K562 (cell line): ENCODE measurements at regions not wholly inside any gene's neighbourhood (a gene's known extent, or its start where the extent isn't known, plus 50 kb on each side); places are given as distances from the start of the nearest gene placed in this dataset.

Source experiments
- BHLHE40 ChIP-seq: IDR thresholded peaks from 2 replicates; pipeline ENCODE4 v1.6.1; 2011; ENCODE audit warnings: low read length, improper control_type of control experiment
- CHAMP1 ChIP-seq: fragments of 450-650 bp; IDR thresholded peaks from 2 replicates; pipeline ENCODE4 v1.6.1; 2016; ENCODE audit warnings: mild to moderate bottlenecking
- CTCF ChIP-seq, 3 experiments: IDR thresholded peaks in 2 of 3; conservative IDR thresholded peaks in 1 of 3; 2 replicates each; pipeline ENCODE4 v1.5.1; 2011 to 2012; ENCODE audit warnings: low read length in 3 of 3, mild to moderate bottlenecking in 3 of 3, control low read depth in 2 of 3, improper control_type of control experiment in 1 of 3, inconsistent platforms in 1 of 3, low read depth in 1 of 3, mixed read lengths in 1 of 3, moderate library complexity in 1 of 3; ENCODE audit not compliant: insufficient read depth in 2 of 3
- DACH1 ChIP-seq: fragments of 450-650 bp; IDR thresholded peaks from 2 replicates; pipeline ENCODE4 v1.6.1; 2018; ENCODE audit not compliant: partially characterized antibody
- EP300 ChIP-seq: IDR thresholded peaks from 2 replicates; pipeline ENCODE4 v1.6.1; 2012; ENCODE audit warnings: low read length, improper control_type of control experiment
- FOXK1 ChIP-seq: sonication (generic); formaldehyde crosslinking; IDR thresholded peaks from 2 replicates; pipeline ENCODE4 v1.8.0; 2022; ENCODE audit warnings: missing genetic modification reagents, mild to moderate bottlenecking, borderline replicate concordance
- GTF2B ChIP-seq: IDR thresholded peaks from 2 replicates; pipeline ENCODE4 v1.6.1; 2011; ENCODE audit not compliant: insufficient read length; ENCODE audit errors: extremely low read depth
- HDAC8 ChIP-seq: fragments of 450-650 bp; IDR thresholded peaks from 2 replicates; pipeline ENCODE4 v1.6.1; 2016; ENCODE audit warnings: mild to moderate bottlenecking, missing genetic modification characterization, moderate library complexity, missing compliant biosample characterization
- HSF4 ChIP-seq: fragments of 250-450 bp; sonication (Bioruptor Pico); IDR thresholded peaks from 2 replicates; pipeline ENCODE4 v2.1.2; 2022; ENCODE audit warnings: mild to moderate bottlenecking, moderate library complexity, borderline replicate concordance
- LEF1 ChIP-seq: fragments of 450-650 bp; IDR thresholded peaks from 2 replicates; pipeline ENCODE4 v1.6.1; 2016; ENCODE audit warnings: mild to moderate bottlenecking
- PHB2 ChIP-seq: fragments of 450-650 bp; IDR thresholded peaks from 2 replicates; pipeline ENCODE4 v1.6.1; 2017; ENCODE audit warnings: low read depth
- RBFOX2 ChIP-seq: fragments of 200-400 bp; formaldehyde crosslinking; IDR thresholded peaks from 2 replicates; pipeline ENCODE4 v1.6.1; 2017; ENCODE audit warnings: low read depth, mild to moderate bottlenecking, low read length, moderate library complexity
- RBM14 ChIP-seq: fragments of 200-400 bp; formaldehyde crosslinking; IDR thresholded peaks from 2 replicates; pipeline ENCODE4 v1.6.1; 2018; ENCODE audit warnings: low read depth, mild to moderate bottlenecking, low read length, moderate library complexity, borderline replicate concordance; ENCODE audit not compliant: insufficient read depth
- RBM25 ChIP-seq: fragments of 200-400 bp; formaldehyde crosslinking; IDR thresholded peaks from 2 replicates; pipeline ENCODE4 v1.6.1; 2018; ENCODE audit warnings: low read length, low read depth, moderate library complexity; ENCODE audit not compliant: severe bottlenecking
- SAFB ChIP-seq: fragments of 200-400 bp; formaldehyde crosslinking; IDR thresholded peaks from 2 replicates; pipeline ENCODE4 v1.6.1; 2017; ENCODE audit warnings: low read depth, low read length, borderline replicate concordance
- SRSF9 ChIP-seq: fragments of 200-400 bp; formaldehyde crosslinking; IDR thresholded peaks from 2 replicates; pipeline ENCODE4 v1.6.1; 2017; ENCODE audit warnings: low read depth, low read length, borderline replicate concordance
- TOE1 ChIP-seq, 2 experiments: fragments of 450-650 bp in 1 of 2; sonication (generic) in 1 of 2; formaldehyde crosslinking in 1 of 2; IDR thresholded peaks; 2 replicates each; pipeline versions ENCODE4 v1.7.1 to v1.8.0; 2016 to 2022; ENCODE audit warnings: borderline replicate concordance in 2 of 2, mild to moderate bottlenecking in 2 of 2, antibody characterized with exemption in 1 of 2, inconsistent platforms in 1 of 2, low read depth in 1 of 2, missing genetic modification reagents in 1 of 2, moderate library complexity in 1 of 2
- ZNF311 ChIP-seq: fragments of 250-450 bp; sonication (Bioruptor Pico); IDR thresholded peaks from 2 replicates; pipeline ENCODE4 v1.4.0; 2020; ENCODE audit warnings: mild to moderate bottlenecking, moderate library complexity
- ZNF584 ChIP-seq: fragments of 200-800 bp; sonication (Bioruptor generic); IDR thresholded peaks from 2 replicates; pipeline ENCODE4 v1.6.1; 2016; ENCODE audit warnings: low read depth, mild to moderate bottlenecking, missing genetic modification characterization, missing compliant biosample characterization
- ZNF699 ChIP-seq: fragments of 250-450 bp; sonication (Bioruptor Pico); IDR thresholded peaks from 2 replicates; pipeline ENCODE4 v1.8.0; 2021; ENCODE audit warnings: mild to moderate bottlenecking, moderate library complexity; ENCODE audit not compliant: insufficient replicate concordance
- TF ChIP-seq, protein P1 (sequence below), 2 experiments: fragments of 200-800 bp in 1 of 2; sonication (Bioruptor generic) in 1 of 2; sonication (generic) in 1 of 2; formaldehyde crosslinking in 1 of 2; IDR thresholded peaks in 1 of 2; conservative IDR thresholded peaks in 1 of 2; 2 replicates each; pipeline versions ENCODE4 v1.5.0 to v1.6.1; 2016 to 2020; ENCODE audit warnings: missing compliant biosample characterization in 1 of 2, missing genetic modification characterization in 1 of 2, missing genetic modification reagents in 1 of 2

DNA sequence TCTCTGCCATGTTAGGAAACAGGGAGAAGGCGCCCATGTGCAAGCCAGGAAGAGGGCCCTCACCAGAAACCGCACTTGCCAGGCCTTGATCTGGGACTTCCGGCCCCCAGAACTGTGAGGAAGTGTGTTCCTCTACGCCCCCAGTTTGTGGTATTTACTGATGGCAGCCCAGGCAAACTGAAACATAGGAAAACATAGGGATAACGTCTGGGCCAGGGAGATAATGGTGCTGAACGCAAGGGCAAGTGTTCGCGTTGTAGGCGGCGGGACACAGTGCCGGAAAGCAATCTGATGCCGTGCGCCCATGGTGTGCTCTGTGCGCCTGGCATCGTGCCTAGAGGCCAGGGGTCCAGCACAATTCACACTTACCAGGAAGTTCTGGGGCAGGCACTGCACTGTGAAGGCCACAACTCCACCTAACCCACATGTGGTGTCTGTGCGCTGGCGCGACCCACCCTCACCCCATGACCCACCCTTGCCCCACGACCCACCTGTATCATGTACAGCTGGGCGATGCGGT is 53.6 kb downstream of the ARL6IP4 start (continued):
- TF ChIP-seq, protein P1, sequence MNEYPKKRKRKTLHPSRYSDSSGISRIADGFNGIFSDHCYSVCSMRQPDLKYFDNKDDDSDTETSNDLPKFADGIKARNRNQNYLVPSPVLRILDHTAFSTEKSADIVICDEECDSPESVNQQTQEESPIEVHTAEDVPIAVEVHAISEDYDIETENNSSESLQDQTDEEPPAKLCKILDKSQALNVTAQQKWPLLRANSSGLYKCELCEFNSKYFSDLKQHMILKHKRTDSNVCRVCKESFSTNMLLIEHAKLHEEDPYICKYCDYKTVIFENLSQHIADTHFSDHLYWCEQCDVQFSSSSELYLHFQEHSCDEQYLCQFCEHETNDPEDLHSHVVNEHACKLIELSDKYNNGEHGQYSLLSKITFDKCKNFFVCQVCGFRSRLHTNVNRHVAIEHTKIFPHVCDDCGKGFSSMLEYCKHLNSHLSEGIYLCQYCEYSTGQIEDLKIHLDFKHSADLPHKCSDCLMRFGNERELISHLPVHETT (CRISPR knock-in tag; conservative IDR thresholded peaks at IDR 0.05 in 1 of 2, IDR thresholded peaks at IDR 0.05 in 1 of 2) = no peak
- TF ChIP-seq ZNF699 (CRISPR knock-in tag) (no peak), LEF1 (no peak), ZNF584 (CRISPR knock-in tag) (0 out of 2 replicates have a peak, but pooled peaks have one; percentile 23), BHLHE40 (peak; percentile 21; the same call in 1 of the 2 replicates), HDAC8 (tag) (no peak), CHAMP1 (no peak), ZNF311 (CRISPR knock-in tag) (peak; percentile 53; the same call in 1 of the 2 replicates), CTCF (IDR thresholded peaks at IDR 0.05 in 2 of 3, conservative IDR thresholded peaks at IDR 0.05 in 1 of 3; ENCODE audit: insufficient read depth in 2 of 3, low read depth in 1 of 3, low read length in 3 of 3) (no peak), SRSF9 (no peak), RBM14 (no peak), PHB2 (no peak), FOXK1 (CRISPR knock-in tag) (no peak), SAFB (no peak), GTF2B (no peak), DACH1 (no peak), TOE1 (IDR thresholded peaks at IDR 0.05; ENCODE audit: borderline replicate concordance) (no peak), TOE1 (CRISPR knock-in tag; IDR thresholded peaks at IDR 0.05; ENCODE audit: borderline replicate concordance, low read depth) (no peak), RBM25 (no peak), HSF4 (CRISPR knock-in tag) (no peak), RBFOX2 (0 out of 2 replicates have a peak, but pooled peaks have one; percentile 25), EP300 (peak; percentile 65; the same call in 1 of the 2 replicates)
